ENCODE measurements at regions not wholly inside any gene's neighbourhood (a gene's known extent, or its start where the extent isn't known, plus 50 kb on each side); places are given as distances from the start of the nearest gene placed in this dataset.

DNA sequence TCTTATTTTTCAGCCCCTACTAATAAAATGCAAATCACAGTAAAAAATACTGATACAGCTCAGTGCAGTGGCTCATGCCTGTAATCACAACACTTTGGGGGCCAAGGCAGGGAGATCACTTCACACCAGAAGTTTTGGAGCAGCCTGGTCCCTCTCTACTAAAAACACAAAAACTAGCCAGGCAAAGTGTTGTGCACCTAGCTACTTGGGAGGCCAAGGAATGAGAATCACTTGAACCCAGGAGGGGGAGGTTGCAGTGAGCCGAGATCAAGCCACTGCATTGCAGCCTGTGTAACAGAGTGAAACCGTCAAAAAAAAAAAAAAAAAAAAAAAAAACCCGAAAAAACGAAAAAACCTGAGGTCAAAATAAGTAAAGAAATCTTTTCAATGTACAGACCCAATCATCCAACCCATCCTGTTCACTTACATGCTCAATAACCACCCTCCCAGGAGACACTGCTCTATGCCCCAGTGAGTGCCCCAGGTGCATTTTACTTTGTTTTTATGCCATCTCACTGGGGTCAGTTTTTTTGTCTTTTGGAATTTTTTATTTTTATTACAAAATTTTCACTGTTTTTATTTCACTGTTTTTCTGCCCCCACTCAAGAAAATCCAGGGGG is 107.0 kb downstream of the ZNF486 start:
- TF ChIP-seq GATA2 (IDR thresholded peaks at IDR 0.05; ENCODE audit: low read depth, low read length) (no peak), GATA3 (IDR thresholded peaks at IDR 0.05; ENCODE audit: low read depth, low read length) (no peak)

Data from SH-SY5Y (cell line).